ENCODE measurements at regions not wholly inside any gene's neighbourhood (a gene's known extent, or its start where the extent isn't known, plus 50 kb on each side); places are given as distances from the start of the nearest gene placed in this dataset.

GRCh38 chr7:108974641-108975040 is 405.0 kb downstream of the DNAJB9 start:
- TF ChIP-seq MAZ (IDR thresholded peaks at IDR 0.05; ENCODE audit: borderline replicate concordance, low read depth, low read length) (no peak), SMC3 (IDR thresholded peaks at IDR 0.05; ENCODE audit: low read depth, low read length) (no peak), CEBPB (IDR thresholded peaks at IDR 0.05; ENCODE audit: low read depth, low read length) (no peak), BHLHE40 (IDR thresholded peaks at IDR 0.05; ENCODE audit: low read depth, low read length) (no peak), ELK1 (IDR thresholded peaks at IDR 0.05; ENCODE audit: borderline replicate concordance, low read depth, low read length) (no peak)
- POLR2A ChIA-PET (ENCODE audit: unreplicated experiment): no interaction called here
- Histone ChIP-seq H2BK120ac (ENCODE audit: low read depth, low read length) (no peak overlapping the region), H3K9ac (ENCODE audit: low read depth, low read length) (no peak overlapping the region), H3K14ac (replicated peaks; ENCODE audit: low read depth, low read length) (no peak overlapping the region), H3K36me3 (ENCODE audit: control insufficient read depth, insufficient read depth, low read length) (no peaks in the 10 kb centered on the region), H4K20me1 (ENCODE audit: insufficient read depth, low read length) (no peaks in the 10 kb centered on the region), H2AFZ (replicated peaks; ENCODE audit: low read length, poor library complexity) (no peak overlapping the region), H4K91ac (ENCODE audit: insufficient read depth, low read depth, low read length) (no peak overlapping the region), H3K4ac (ENCODE audit: low read depth, low read length) (no peak overlapping the region), H2AK5ac (ENCODE audit: low read depth, low read length) (no peak overlapping the region), H2BK5ac (ENCODE audit: low read depth, low read length, poor library complexity, severe bottlenecking) (no peak overlapping the region), H4K8ac (ENCODE audit: low read depth in 2 of 2, low read length in 2 of 2) (no peak overlapping the region), H3K4me1 (ENCODE audit: control insufficient read depth, insufficient read depth, low read length) (no peaks in the 10 kb centered on the region), H2BK20ac (ENCODE audit: low read depth, low read length) (no peak overlapping the region), H3K27me3 (ENCODE audit: control insufficient read depth, insufficient read depth, low read length) (no peaks in the 10 kb centered on the region), H3K18ac (ENCODE audit: low read depth, low read length) (no peak overlapping the region), H3K4me2 (ENCODE audit: low read depth, low read length) (no peak overlapping the region), H3K23ac (ENCODE audit: low read depth, low read length) (no peak overlapping the region), H3K9me1 (ENCODE audit: insufficient read depth, low read length) (no peaks in the 10 kb centered on the region), H3K56ac (ENCODE audit: extremely low read depth, insufficient read depth, low read length) (no peak overlapping the region), H3K4me3 (ENCODE audit: insufficient read depth, low read depth, low read length) (no peak overlapping the region), H3K27ac (ENCODE audit: insufficient read depth, low read length) (no peak overlapping the region), H3K9me3 (ENCODE audit: control insufficient read depth, insufficient read depth, low read length) (peaks cover 3% of the 10 kb centered on the region; the same call in 1 of the 2 replicates), H2AK9ac (replicated peaks; ENCODE audit: low read depth, low read length, poor library complexity) (no peak overlapping the region), H2BK15ac (ENCODE audit: low read depth, low read length) (no peak overlapping the region), H3K79me1 (ENCODE audit: low read depth in 1 of 2, low read length in 2 of 2) (no peaks in the 10 kb centered on the region), H4K5ac (ENCODE audit: low read depth, low read length) (no peak overlapping the region)
- intact Hi-C loops (cut with micrococcal nuclease): no loop called here
- dilution Hi-C loops (cut with HindIII; ENCODE audit: low sequenced_read_pairs, unreplicated experiment): no loop called here
- DNase-seq: no peak
- no peak for ATAC-seq (ENCODE audit: low read depth)
- no TSS peak for BruUV-seq (replicated peaks)
- CTCF ChIA-PET: no interaction called here
- whole genome bisulfite sequencing, 2 experiments (ENCODE audit: extremely low coverage in 2 of 2, insufficient read length in 1 of 2): no CpG with 5 or more reads among the region's 1 CpG
- in situ Hi-C loops (cut with MboI; ENCODE audit: low sequenced_read_pairs): no loop called here
